Activated naive CD8-positive, alpha-beta T cell treated with anti-CD3 and anti-CD28 coated beads, Interleukin-2, amount 50 U/mL, for 16 hours (primary cell): ENCODE measurements at regions not wholly inside any gene's neighbourhood (a gene's known extent, or its start where the extent isn't known, plus 50 kb on each side); places are given as distances from the start of the nearest gene placed in this dataset.

Source experiments
- DNase-seq: peaks from one replicate; pipeline ENCODE4 v3.0.0-alpha.2; 2020; ENCODE audit warnings: low read depth, low spot score

GRCh38 chr1:222040121-222040805, 298.4 kb upstream of the DUSP10 start:
- DNase-seq, result no peak

GRCh38 chr1:222038971-222039370, 297.1 kb upstream of the DUSP10 start:
- no peak for DNase-seq

- no peak for DNase-seq
These were observed 295.8 kb upstream of the DUSP10 start for GRCh38 chr1:222037720-222038119.

- DNase-seq, result no peak
These were observed 292.9 kb upstream of the DUSP10 start for GRCh38 chr1:222034790-222035189.

- DNase-seq, result no peak
These were observed 291.6 kb upstream of the DUSP10 start for GRCh38 chr1:222033450-222033849.

GRCh38 chr1:222031318-222031717, 289.4 kb upstream of the DUSP10 start:
- no peak for DNase-seq

- DNase-seq, result no peak
These were observed 286.8 kb upstream of the DUSP10 start for GRCh38 chr1:222028676-222029075.

- DNase-seq, result no peak
These were observed 286.2 kb upstream of the DUSP10 start for GRCh38 chr1:222028116-222028515.

GRCh38 chr1:222026280-222026679, 284.4 kb upstream of the DUSP10 start:
- no peak for DNase-seq

GRCh38 chr1:222023025-222023424, 281.1 kb upstream of the DUSP10 start:
- DNase-seq, result no peak

GRCh38 chr1:222021129-222021528, 279.2 kb upstream of the DUSP10 start:
- DNase-seq, result no peak

GRCh38 chr1:222020553-222020952, 278.7 kb upstream of the DUSP10 start:
- DNase-seq, result no peak

- no peak for DNase-seq
These were observed 277.1 kb upstream of the DUSP10 start for GRCh38 chr1:222019029-222019428.

- no peak for DNase-seq
These were observed 276.2 kb upstream of the DUSP10 start for GRCh38 chr1:222018041-222018440.

GRCh38 chr1:222015686-222016085, 273.8 kb upstream of the DUSP10 start:
- no peak for DNase-seq

GRCh38 chr1:222014001-222014400, 272.1 kb upstream of the DUSP10 start:
- no peak for DNase-seq

- no peak for DNase-seq
These were observed 270.9 kb upstream of the DUSP10 start for GRCh38 chr1:222012816-222013215.

GRCh38 chr1:222010306-222010705, 268.4 kb upstream of the DUSP10 start:
- DNase-seq, result no peak

GRCh38 chr1:222009105-222009730, 267.3 kb upstream of the DUSP10 start:
- no peak for DNase-seq

GRCh38 chr1:222006715-222007114, 264.8 kb upstream of the DUSP10 start:
- DNase-seq, result no peak

- no peak for DNase-seq
These were observed 262.9 kb upstream of the DUSP10 start for GRCh38 chr1:222004784-222005183.

GRCh38 chr1:222004034-222004433, 262.1 kb upstream of the DUSP10 start:
- DNase-seq, result no peak

GRCh38 chr1:222002503-222002902, 260.6 kb upstream of the DUSP10 start:
- no peak for DNase-seq

GRCh38 chr1:222000131-222000530, 258.2 kb upstream of the DUSP10 start:
- no peak for DNase-seq
